IPS-NIHi11 (cell line): ENCODE measurements at regions not wholly inside any gene's neighbourhood (a gene's known extent, or its start where the extent isn't known, plus 50 kb on each side); places are given as distances from the start of the nearest gene placed in this dataset.
"Not testable (repeated sequence)": the region's sequence is repeated elsewhere in the genome, so short reads cannot be mapped to it uniquely, and the experiment has no call there.

Source experiments
- DNase-seq: peaks from one replicate; pipeline ENCODE4 v3.0.0; 2012; ENCODE audit warnings: mixed read lengths, low spot score

DNA sequence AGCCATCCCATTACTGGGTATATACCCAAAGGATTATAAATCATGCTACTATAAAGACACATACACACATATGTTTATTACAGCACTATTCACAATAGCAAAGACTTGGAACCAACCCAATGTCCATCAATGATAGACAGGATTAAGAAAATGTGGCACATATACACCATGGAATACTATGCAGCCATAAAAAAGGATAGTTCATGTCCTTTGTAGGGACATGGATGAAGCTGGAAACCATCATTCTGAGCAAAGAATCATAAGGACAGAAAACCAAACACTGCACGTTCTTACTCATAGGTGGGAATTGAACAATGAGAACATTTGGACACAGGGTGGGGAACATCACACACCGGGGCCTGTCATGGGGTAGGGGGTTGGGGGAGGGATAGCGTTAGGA lies 60.3 kb upstream of the NMU start:
- DNase-seq: not testable (repeated sequence)

GRCh38 chr4:55706541-55706940 lies 70.4 kb upstream of the NMU start:
- no peak for DNase-seq

- no peak for DNase-seq
These were observed 71.4 kb upstream of the NMU start for GRCh38 chr4:55707507-55707906.

DNA sequence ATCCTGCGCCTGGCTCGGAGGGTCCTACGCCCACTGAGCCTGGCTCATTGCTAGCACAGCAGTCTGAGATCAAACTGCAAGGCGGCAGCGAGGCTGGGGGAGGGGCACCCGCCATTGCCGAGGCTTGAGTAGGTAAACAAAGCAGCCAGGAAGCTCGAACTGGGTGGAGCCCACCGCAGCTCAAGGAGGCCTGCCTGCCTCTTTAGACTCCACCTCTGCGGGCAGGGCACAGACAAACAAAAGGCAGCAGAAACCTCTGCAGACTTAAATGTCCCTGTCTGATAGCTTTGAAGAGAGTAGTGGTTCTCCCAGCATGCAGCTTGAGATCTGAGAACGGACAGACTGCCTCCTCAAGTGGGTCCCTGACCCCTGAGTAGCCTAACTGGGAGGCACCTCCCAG lies 71.9 kb upstream of the NMU start:
- DNase-seq: not testable (repeated sequence)

- not testable (repeated sequence) for DNase-seq
These were observed 76.7 kb upstream of the NMU start for GRCh38 chr4:55712835-55713234.

- DNase-seq: no peak
These were observed 85.6 kb upstream of the NMU start for GRCh38 chr4:55721651-55722050.

- no peak for DNase-seq
These were observed 86.0 kb upstream of the NMU start for GRCh38 chr4:55722132-55722531.

- no peak for DNase-seq
These were observed 87.3 kb upstream of the NMU start for GRCh38 chr4:55723403-55723802.

DNA sequence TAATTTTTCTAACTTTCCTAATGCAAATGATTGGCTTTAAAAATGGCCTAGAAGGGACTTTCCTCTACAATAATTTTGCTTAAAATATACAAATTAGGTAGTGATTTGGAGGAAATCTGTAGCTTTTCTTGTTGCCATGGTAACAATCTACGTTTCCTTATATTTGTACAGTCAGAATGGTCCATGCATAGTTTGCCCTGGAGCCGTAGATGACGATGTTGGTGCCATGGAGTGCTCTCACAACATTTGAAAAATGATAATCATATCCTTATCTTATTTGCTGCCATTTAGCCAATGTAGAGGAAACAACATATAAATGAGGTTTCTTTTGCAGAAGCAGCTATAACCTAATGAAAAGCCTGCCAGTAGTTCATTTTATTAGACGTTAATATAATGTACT lies 89.0 kb upstream of the NMU start:
- no peak for DNase-seq

DNA sequence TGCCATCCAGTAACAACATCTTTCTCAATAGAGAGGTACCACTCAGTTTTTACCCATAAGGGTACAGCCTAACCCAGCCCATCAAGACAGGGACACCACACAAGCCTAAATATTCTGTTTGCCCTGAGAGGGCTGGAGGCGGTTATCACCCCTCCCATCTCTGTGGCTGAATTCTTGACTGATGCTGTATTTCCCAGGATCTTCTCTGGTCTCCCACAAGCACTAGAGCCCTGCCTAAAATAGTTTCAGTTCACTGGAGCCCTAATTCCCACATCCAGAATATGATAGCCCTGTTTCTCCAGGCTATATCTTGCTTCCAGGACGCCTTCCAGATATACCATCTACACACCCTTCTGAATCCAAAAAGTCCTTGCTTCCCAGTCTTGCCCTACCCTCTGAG lies 91.6 kb upstream of the NMU start:
- no peak for DNase-seq

DNA sequence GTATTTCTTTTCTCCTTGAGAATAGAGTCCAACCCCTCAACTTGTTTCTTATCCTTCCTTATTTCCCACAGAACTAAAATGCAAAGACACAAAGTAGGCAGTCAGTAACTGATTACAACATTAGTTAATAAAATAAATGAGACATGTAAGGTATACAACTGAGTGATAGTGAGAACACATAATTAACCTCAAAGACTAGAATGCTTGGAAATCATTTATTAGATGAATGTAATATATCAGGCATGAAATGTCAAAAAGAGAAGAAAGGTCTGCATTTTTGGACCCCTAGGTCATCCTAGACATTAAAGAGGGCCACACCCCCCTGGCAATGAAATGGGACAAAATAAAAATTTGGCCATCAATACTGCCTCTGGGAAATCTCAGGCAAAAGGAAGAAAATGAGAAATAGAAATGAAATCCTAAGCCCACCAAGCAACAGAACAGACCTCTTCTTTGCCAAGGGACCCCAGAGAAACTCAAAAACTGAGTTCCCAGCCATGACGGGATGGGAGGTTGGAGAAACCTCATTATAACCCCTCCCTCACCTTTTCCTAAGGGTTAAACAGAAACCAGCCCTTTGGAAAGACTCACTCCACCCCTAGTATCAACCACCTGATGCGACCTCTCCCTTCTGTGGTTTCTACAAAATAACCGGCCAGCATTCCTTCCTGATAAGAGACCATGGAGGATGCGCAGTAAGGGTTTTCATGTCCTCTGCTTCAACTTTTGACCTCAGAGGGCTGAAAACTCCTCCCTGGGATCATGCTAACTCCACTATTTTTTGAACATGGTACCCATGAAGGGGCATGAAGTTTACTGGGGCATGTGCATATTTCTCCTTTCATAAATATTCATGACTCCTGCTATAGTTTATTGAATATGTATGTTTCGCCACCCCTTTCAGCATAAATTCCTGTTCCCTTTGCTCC lies 90.0 kb upstream of the EXOC1L start:
- no peak for DNase-seq

- DNase-seq: no peak
These were observed 89.2 kb upstream of the EXOC1L start for GRCh38 chr4:55730280-55730931.

DNA sequence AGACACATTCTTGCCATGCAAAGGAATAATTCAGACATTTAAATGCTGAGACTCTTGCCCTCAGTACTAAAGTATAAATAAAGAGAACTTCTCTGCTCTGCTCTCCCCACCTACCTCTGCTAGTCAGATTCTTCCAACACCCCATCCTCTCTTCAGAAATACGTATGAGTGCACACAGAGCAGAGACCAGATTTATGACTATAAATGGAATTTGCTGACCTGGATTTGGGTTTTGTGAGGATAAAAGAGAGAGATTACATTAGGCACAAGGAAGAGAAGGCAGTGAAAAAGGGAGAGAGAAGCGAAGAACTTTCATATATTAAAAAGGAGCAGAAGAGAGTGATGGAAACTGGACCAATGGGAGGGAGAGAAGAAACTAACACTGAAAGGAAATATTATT lies 87.6 kb upstream of the EXOC1L start:
- DNase-seq: no peak

- no peak for DNase-seq
These were observed 86.7 kb upstream of the EXOC1L start for GRCh38 chr4:55732864-55733263.

GRCh38 chr4:55733932-55734331 lies 85.7 kb upstream of the EXOC1L start:
- peak; percentile 19 for DNase-seq

GRCh38 chr4:55736605-55737183 lies 82.9 kb upstream of the EXOC1L start:
- no peak for DNase-seq

DNA sequence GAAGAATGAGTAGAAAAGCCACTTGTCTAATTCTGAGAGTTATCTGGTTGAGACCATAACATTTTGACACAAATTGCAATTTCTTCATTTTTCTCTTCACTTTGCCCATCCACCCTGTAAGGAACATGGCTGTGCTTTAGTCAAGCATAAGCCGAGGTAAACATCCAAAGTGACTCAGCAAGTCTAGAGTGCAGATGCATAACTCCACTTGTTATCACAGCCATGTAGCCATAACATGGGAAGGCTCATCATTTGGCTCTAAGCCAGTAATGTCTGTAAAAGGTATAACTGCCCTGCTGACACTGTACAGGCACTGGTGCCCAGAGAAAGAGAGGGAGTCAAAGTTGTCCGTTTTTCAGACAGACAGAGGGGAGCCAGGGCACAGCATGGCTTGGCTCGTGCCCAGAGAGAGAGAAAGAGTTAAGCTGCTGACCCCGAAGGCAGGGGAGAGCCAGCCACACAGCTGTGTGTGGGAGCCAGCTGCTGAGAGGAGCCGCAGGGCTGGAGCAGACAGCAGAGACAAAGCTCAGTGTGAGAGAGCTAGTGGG lies 76.9 kb upstream of the EXOC1L start:
- no peak for DNase-seq

DNA sequence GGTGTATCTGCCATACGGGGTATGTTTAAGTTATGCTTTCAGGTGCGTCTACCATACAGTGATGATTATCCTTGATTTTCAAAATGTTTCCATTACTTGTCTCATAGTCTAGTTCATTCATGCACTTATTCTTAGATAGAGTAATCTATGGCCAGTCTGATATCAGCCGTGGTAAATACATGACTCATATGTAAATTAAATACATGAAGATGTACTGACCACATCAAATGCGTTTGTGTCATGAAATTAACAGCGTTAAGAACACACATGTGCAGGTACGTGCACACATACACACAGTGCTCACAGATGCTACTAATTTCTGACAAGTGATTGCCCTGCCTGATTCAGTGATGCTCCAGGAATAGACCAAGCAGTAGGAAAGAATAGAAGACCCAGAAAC lies 75.2 kb upstream of the EXOC1L start:
- no peak for DNase-seq

GRCh38 chr4:55745014-55745413 lies 74.6 kb upstream of the EXOC1L start:
- no peak for DNase-seq

DNA sequence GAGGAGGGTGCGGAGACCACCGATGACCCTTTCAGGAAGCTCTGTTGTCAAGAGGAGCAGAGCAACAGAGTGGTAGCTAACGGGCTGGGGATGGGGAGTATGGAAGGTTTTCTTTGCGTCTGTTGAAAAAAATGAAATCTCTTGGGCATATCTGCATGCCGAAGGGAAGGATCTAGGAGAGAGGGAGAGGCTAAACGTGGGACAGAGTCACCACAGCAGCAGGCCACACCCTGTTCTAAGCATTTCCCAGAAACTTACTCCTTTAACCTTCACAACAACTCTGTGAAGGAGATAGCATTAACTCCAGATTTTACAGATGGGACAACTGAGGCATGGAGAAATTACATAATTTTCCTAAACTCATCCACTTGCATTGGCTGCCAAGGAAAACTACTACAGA lies 71.8 kb upstream of the EXOC1L start:
- DNase-seq: no peak

DNA sequence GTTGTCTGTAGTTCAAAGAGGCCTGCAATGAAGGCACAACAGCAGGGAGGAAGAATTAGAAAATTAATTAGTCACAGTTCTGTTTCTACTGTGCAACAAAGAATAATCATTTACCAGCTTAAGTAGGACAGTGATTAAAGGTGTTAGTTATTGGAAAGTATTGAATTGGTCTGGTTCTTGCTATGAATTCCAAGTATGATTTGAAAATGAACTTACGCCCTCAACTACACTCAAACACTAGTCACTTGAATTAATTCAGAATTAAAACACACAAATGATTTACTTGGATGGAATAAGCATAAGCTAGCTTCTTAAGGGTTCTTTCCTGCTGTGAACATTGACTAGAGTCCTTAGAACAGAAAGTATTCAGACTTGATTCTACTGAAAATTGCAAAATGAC lies 69.9 kb upstream of the EXOC1L start:
- no peak for DNase-seq

- DNase-seq: no peak
These were observed 66.8 kb upstream of the EXOC1L start for GRCh38 chr4:55752810-55753209.

- DNase-seq: no peak
These were observed 65.7 kb upstream of the EXOC1L start for GRCh38 chr4:55753856-55754255.
